ENCODE measurements at regions not wholly inside any gene's neighbourhood (a gene's known extent, or its start where the extent isn't known, plus 50 kb on each side); places are given as distances from the start of the nearest gene placed in this dataset.

GRCh38 chr5:99715921-99716320 is 787.1 kb upstream of the CHD1 start:
- TF ChIP-seq POLR2A (IDR thresholded peaks at IDR 0.05): no peak
- TF ChIP-seq, protein P1, sequence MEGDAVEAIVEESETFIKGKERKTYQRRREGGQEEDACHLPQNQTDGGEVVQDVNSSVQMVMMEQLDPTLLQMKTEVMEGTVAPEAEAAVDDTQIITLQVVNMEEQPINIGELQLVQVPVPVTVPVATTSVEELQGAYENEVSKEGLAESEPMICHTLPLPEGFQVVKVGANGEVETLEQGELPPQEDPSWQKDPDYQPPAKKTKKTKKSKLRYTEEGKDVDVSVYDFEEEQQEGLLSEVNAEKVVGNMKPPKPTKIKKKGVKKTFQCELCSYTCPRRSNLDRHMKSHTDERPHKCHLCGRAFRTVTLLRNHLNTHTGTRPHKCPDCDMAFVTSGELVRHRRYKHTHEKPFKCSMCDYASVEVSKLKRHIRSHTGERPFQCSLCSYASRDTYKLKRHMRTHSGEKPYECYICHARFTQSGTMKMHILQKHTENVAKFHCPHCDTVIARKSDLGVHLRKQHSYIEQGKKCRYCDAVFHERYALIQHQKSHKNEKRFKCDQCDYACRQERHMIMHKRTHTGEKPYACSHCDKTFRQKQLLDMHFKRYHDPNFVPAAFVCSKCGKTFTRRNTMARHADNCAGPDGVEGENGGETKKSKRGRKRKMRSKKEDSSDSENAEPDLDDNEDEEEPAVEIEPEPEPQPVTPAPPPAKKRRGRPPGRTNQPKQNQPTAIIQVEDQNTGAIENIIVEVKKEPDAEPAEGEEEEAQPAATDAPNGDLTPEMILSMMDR (IDR thresholded peaks at IDR 0.05): no peak
